Neural cell (in vitro differentiated cells): ENCODE measurements at regions not wholly inside any gene's neighbourhood (a gene's known extent, or its start where the extent isn't known, plus 50 kb on each side); places are given as distances from the start of the nearest gene placed in this dataset.

Source experiments
- EP300 ChIP-seq: fragments of 450-650 bp; conservative IDR thresholded peaks from 2 replicates; pipeline ENCODE4 v1.6.1; 2014; ENCODE audit warnings: antibody characterized with exemption, mild to moderate bottlenecking, moderate library complexity; ENCODE audit not compliant: poor library complexity, severe bottlenecking
- EZH2 ChIP-seq: fragments of 200-600, 300-800 bp; shearing (Covaris generic), sonication (generic); IDR thresholded peaks from 2 replicates; pipeline ENCODE4 v1.6.1; 2014; ENCODE audit warnings: antibody characterized with exemption, low read length, borderline replicate concordance, mild to moderate bottlenecking; ENCODE audit not compliant: insufficient read depth, poor library complexity, severe bottlenecking
- POLR2AphosphoS5 ChIP-seq: IDR thresholded peaks from 2 replicates; pipeline ENCODE4 v1.6.1; 2012
- SMC3 ChIP-seq: fragments of 450-650 bp; conservative IDR thresholded peaks from 2 replicates; pipeline ENCODE4 v1.6.1; 2014; ENCODE audit warnings: antibody characterized with exemption, mild to moderate bottlenecking, moderate library complexity; ENCODE audit not compliant: poor library complexity
- TF ChIP-seq, protein P1 (sequence below): fragments of 450-650 bp; IDR thresholded peaks from 2 replicates; pipeline ENCODE4 v1.5.1; 2014; ENCODE audit warnings: antibody characterized with exemption, mild to moderate bottlenecking, moderate library complexity; ENCODE audit not compliant: poor library complexity, severe bottlenecking
- TF ChIP-seq, protein P2 (sequence below): IDR thresholded peaks from 2 replicates; pipeline ENCODE4 v1.6.1; 2012; ENCODE audit warnings: borderline replicate concordance

DNA sequence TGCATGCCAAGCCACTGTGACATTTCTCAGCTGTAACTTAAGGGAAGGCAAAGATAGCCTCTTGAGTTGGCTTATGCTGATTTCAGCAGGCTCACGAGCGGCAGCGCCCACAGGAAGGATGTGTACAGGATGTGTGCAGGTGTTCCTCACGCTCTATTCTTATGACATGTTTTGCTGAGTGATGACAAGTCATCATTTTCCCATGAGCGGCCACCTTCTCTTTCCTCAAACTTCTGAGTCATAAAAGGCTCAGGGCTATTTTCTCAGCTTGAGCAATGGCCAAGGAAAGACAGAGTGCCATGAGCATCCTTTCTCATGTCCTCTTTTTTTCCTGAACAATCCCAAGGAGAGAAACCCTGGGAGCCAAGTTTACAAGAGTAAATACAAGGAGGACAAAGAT is 365.9 kb downstream of the PLK2 start:
- TF ChIP-seq, protein P1, sequence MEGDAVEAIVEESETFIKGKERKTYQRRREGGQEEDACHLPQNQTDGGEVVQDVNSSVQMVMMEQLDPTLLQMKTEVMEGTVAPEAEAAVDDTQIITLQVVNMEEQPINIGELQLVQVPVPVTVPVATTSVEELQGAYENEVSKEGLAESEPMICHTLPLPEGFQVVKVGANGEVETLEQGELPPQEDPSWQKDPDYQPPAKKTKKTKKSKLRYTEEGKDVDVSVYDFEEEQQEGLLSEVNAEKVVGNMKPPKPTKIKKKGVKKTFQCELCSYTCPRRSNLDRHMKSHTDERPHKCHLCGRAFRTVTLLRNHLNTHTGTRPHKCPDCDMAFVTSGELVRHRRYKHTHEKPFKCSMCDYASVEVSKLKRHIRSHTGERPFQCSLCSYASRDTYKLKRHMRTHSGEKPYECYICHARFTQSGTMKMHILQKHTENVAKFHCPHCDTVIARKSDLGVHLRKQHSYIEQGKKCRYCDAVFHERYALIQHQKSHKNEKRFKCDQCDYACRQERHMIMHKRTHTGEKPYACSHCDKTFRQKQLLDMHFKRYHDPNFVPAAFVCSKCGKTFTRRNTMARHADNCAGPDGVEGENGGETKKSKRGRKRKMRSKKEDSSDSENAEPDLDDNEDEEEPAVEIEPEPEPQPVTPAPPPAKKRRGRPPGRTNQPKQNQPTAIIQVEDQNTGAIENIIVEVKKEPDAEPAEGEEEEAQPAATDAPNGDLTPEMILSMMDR = no peak
- TF ChIP-seq EZH2 (no peak), POLR2AphosphoS5 (no peak), SMC3 (no peak), EP300 (no peak)
- TF ChIP-seq, protein P2, sequence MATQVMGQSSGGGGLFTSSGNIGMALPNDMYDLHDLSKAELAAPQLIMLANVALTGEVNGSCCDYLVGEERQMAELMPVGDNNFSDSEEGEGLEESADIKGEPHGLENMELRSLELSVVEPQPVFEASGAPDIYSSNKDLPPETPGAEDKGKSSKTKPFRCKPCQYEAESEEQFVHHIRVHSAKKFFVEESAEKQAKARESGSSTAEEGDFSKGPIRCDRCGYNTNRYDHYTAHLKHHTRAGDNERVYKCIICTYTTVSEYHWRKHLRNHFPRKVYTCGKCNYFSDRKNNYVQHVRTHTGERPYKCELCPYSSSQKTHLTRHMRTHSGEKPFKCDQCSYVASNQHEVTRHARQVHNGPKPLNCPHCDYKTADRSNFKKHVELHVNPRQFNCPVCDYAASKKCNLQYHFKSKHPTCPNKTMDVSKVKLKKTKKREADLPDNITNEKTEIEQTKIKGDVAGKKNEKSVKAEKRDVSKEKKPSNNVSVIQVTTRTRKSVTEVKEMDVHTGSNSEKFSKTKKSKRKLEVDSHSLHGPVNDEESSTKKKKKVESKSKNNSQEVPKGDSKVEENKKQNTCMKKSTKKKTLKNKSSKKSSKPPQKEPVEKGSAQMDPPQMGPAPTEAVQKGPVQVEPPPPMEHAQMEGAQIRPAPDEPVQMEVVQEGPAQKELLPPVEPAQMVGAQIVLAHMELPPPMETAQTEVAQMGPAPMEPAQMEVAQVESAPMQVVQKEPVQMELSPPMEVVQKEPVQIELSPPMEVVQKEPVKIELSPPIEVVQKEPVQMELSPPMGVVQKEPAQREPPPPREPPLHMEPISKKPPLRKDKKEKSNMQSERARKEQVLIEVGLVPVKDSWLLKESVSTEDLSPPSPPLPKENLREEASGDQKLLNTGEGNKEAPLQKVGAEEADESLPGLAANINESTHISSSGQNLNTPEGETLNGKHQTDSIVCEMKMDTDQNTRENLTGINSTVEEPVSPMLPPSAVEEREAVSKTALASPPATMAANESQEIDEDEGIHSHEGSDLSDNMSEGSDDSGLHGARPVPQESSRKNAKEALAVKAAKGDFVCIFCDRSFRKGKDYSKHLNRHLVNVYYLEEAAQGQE = no peak
